ENCODE measurements at regions not wholly inside any gene's neighbourhood (a gene's known extent, or its start where the extent isn't known, plus 50 kb on each side); places are given as distances from the start of the nearest gene placed in this dataset.

GRCh38 chr10:131519723-131520605 is 208.4 kb upstream of the TCERG1L start:
- no peak for TF ChIP-seq CTCF (IDR thresholded peaks at IDR 0.05; ENCODE audit: poor library complexity, severe bottlenecking)
- no peak for TF ChIP-seq POLR2AphosphoS5 (IDR thresholded peaks at IDR 0.05)
- TF ChIP-seq RAD21 (conservative IDR thresholded peaks at IDR 0.05) = no peak
- TF ChIP-seq EP300 (conservative IDR thresholded peaks at IDR 0.05; ENCODE audit: poor library complexity, severe bottlenecking) = no peak
- no peak for TF ChIP-seq MXI1 (conservative IDR thresholded peaks at IDR 0.05; ENCODE audit: poor library complexity, severe bottlenecking)
- no peak for TF ChIP-seq EZH2 (IDR thresholded peaks at IDR 0.05; ENCODE audit: borderline replicate concordance, insufficient read depth, low read length, poor library complexity, severe bottlenecking)
- TF ChIP-seq TAF1 (IDR thresholded peaks at IDR 0.05; ENCODE audit: low read depth) = no peak
